H9 (cell line): ENCODE measurements at regions not wholly inside any gene's neighbourhood (a gene's known extent, or its start where the extent isn't known, plus 50 kb on each side); places are given as distances from the start of the nearest gene placed in this dataset.

Source experiments
- DNase-seq: peaks from one replicate; pipeline ENCODE4 v3.0.0-alpha.2; 2017
- H2AFZ ChIP-seq: one replicate; pipeline ENCODE4 v1.6.1; 2013; ENCODE audit warnings: mild to moderate bottlenecking, low read length, control low read depth, moderate library complexity
- H2AK5ac ChIP-seq: 2 replicates; pipeline ENCODE4 v1.6.1; 2013; ENCODE audit warnings: low read length, control low read depth, mixed read lengths; ENCODE audit not compliant: insufficient read length
- H2BK120ac ChIP-seq: one replicate; pipeline ENCODE4 v1.6.1; 2013; ENCODE audit warnings: low read depth, mild to moderate bottlenecking, low read length, control low read depth, inconsistent platforms; ENCODE audit not compliant: poor library complexity, severe bottlenecking
- H2BK12ac ChIP-seq: 2 replicates; pipeline ENCODE4 v1.6.1; 2013; ENCODE audit warnings: low read length, control low read depth, mixed read lengths, low read depth; ENCODE audit not compliant: insufficient read length
- H2BK15ac ChIP-seq: 2 replicates; pipeline ENCODE4 v1.6.1; 2013; ENCODE audit warnings: low read depth, low read length, control low read depth
- H2BK20ac ChIP-seq: one replicate; pipeline ENCODE4 v1.6.1; 2013; ENCODE audit warnings: low read depth, mild to moderate bottlenecking, low read length, control low read depth, inconsistent platforms; ENCODE audit not compliant: poor library complexity, severe bottlenecking
- H2BK5ac ChIP-seq: 2 replicates; pipeline ENCODE4 v1.6.1; 2013; ENCODE audit warnings: low read length, control low read depth, mixed read lengths; ENCODE audit not compliant: insufficient read length
- H3K14ac ChIP-seq: 2 replicates; pipeline ENCODE4 v1.6.1; 2013; ENCODE audit warnings: low read length, control low read depth; ENCODE audit not compliant: insufficient read depth
- H3K18ac ChIP-seq: 2 replicates; pipeline ENCODE4 v1.6.1; 2013; ENCODE audit warnings: low read depth, mild to moderate bottlenecking, mixed read lengths, low read length, control low read depth; ENCODE audit not compliant: insufficient read length
- H3K23ac ChIP-seq: 2 replicates; pipeline ENCODE4 v1.6.1; 2013; ENCODE audit warnings: low read length, control low read depth, mixed read lengths, low read depth; ENCODE audit not compliant: insufficient read length
- H3K23me2 ChIP-seq: 2 replicates; pipeline ENCODE4 v1.6.1; 2013; ENCODE audit warnings: low read depth, mild to moderate bottlenecking, mixed read lengths, low read length, control low read depth; ENCODE audit not compliant: insufficient read length, poor library complexity, severe bottlenecking
- H3K27ac ChIP-seq: 2 replicates; pipeline ENCODE4 v1.5.1; 2013; ENCODE audit warnings: low read length, control low read depth, mixed read lengths, low read depth; ENCODE audit not compliant: insufficient read length
- H3K27me3 ChIP-seq: 2 replicates; pipeline ENCODE4 v1.6.1; 2013; ENCODE audit warnings: low read length, control low read depth, inconsistent platforms; ENCODE audit not compliant: insufficient read depth
- H3K4ac ChIP-seq: 2 replicates; pipeline ENCODE4 v1.6.1; 2013; ENCODE audit warnings: low read depth, mild to moderate bottlenecking, control low read depth, inconsistent platforms, low read length, moderate library complexity
- H3K4me1 ChIP-seq: 2 replicates; pipeline ENCODE4 v1.6.1; 2013; ENCODE audit warnings: low read length, control low read depth, inconsistent platforms; ENCODE audit not compliant: insufficient read depth
- H3K4me2 ChIP-seq: 2 replicates; pipeline ENCODE4 v1.6.1; 2013; ENCODE audit warnings: low read length, control low read depth, mixed read lengths; ENCODE audit not compliant: insufficient read length, insufficient read depth
- H3K56ac ChIP-seq: 2 replicates; pipeline ENCODE4 v1.6.1; 2013; ENCODE audit warnings: low read depth, mild to moderate bottlenecking, mixed read lengths, low read length, control low read depth; ENCODE audit not compliant: insufficient read length
- H3K79me1 ChIP-seq: 2 replicates; pipeline ENCODE4 v1.6.1; 2013; ENCODE audit warnings: low read depth, mild to moderate bottlenecking, moderate library complexity, low read length, control low read depth, inconsistent platforms; ENCODE audit not compliant: insufficient read depth, poor library complexity, severe bottlenecking
- H3K79me2 ChIP-seq: 2 replicates; pipeline ENCODE4 v1.6.1; 2013; ENCODE audit warnings: low read length, control low read depth, inconsistent platforms; ENCODE audit not compliant: insufficient read depth
- H3K9ac ChIP-seq: 2 replicates; pipeline ENCODE4 v1.6.1; 2013; ENCODE audit warnings: low read length, control low read depth, mixed read lengths; ENCODE audit not compliant: insufficient read length; ENCODE audit errors: extremely low read depth
- H3K9me3 ChIP-seq: one replicate; pipeline ENCODE4 v1.6.1; 2013; ENCODE audit warnings: low read depth, low read length, inconsistent platforms; ENCODE audit not compliant: control insufficient read depth
- H3T11ph ChIP-seq: one replicate; pipeline ENCODE4 v1.6.1; 2013; ENCODE audit warnings: mild to moderate bottlenecking, low read length, control low read depth, inconsistent platforms
- H4K20me1 ChIP-seq: one replicate; pipeline ENCODE4 v1.6.1; 2013; ENCODE audit not compliant: control insufficient read depth, insufficient read length, insufficient read depth
- H4K5ac ChIP-seq: 2 replicates; pipeline ENCODE4 v1.6.1; 2013; ENCODE audit warnings: low read depth, mild to moderate bottlenecking, mixed read lengths, low read length, control low read depth; ENCODE audit not compliant: insufficient read length
- H4K8ac ChIP-seq: replicated peaks from 2 replicates; pipeline ENCODE4 v1.6.1; 2013; ENCODE audit warnings: low read length, control low read depth, mixed read lengths, low read depth; ENCODE audit not compliant: insufficient read length
- H4K91ac ChIP-seq: 2 replicates; pipeline ENCODE4 v1.6.1; 2013; ENCODE audit warnings: low read depth, mild to moderate bottlenecking, moderate library complexity, mixed read lengths, low read length, control low read depth; ENCODE audit not compliant: insufficient read length
- H3K27ac Mint-ChIP-seq, 3 experiments: 2 replicates in 2 of 3; 3 replicates in 1 of 3; pipeline ENCODE4 v1.8.0; 2020 to 2021; ENCODE audit warnings: mixed read lengths in 3 of 3, mild to moderate bottlenecking in 1 of 3, moderate library complexity in 1 of 3
- H3K27me3 Mint-ChIP-seq: 2 replicates; pipeline ENCODE4 v1.8.0; 2021; ENCODE audit warnings: low read depth, mild to moderate bottlenecking, moderate library complexity, mixed read lengths
- H3K36me3 Mint-ChIP-seq, 3 experiments: 2 replicates in 2 of 3; 3 replicates in 1 of 3; pipeline ENCODE4 v1.8.0; 2020 to 2021; ENCODE audit warnings: low read depth in 3 of 3, mixed read lengths in 3 of 3; ENCODE audit not compliant: insufficient read depth in 1 of 3
- H3K4me1 Mint-ChIP-seq, 2 experiments: 2 replicates each; pipeline ENCODE4 v1.8.0; 2020; ENCODE audit warnings: mixed read lengths in 2 of 2
- H3K4me3 Mint-ChIP-seq, 2 experiments: 2 replicates in 1 of 2; 3 replicates in 1 of 2; pipeline ENCODE4 v1.8.0; 2020 to 2021; ENCODE audit warnings: mild to moderate bottlenecking in 2 of 2, mixed read lengths in 2 of 2, moderate library complexity in 1 of 2
- H3K9me3 Mint-ChIP-seq, 2 experiments: 2 replicates in 1 of 2; 3 replicates in 1 of 2; pipeline ENCODE4 v1.8.0; 2020; ENCODE audit warnings: mild to moderate bottlenecking in 2 of 2, mixed read lengths in 2 of 2, moderate library complexity in 1 of 2
- CTCF ChIP-seq: fragments of 200-600 bp; sonication (generic); conservative IDR thresholded peaks from 3 replicates; pipeline ENCODE4 v1.8.0; 2021; ENCODE audit warnings: antibody characterized with exemption, mild to moderate bottlenecking

GRCh38 chr6:81476881-81477280 lies 275.6 kb downstream of the TENT5A start:
- H2BK20ac ChIP-seq, result no peak overlapping the region
- no peak overlapping the region for H2AFZ ChIP-seq
- no peak overlapping the region for H3K9ac ChIP-seq
- no peaks in the 10 kb centered on the region for H3K27me3 ChIP-seq
- H2AK5ac ChIP-seq, result no peak overlapping the region
- no peak overlapping the region for H3K14ac ChIP-seq
- no peak overlapping the region for H2BK12ac ChIP-seq
- no peak for TF ChIP-seq CTCF
- H3K27ac ChIP-seq, result no peak overlapping the region
- no peaks in the 10 kb centered on the region for H3K23me2 ChIP-seq
- Mint-ChIP-seq H3K27ac (no peak overlapping the region), H3K36me3 (no peaks in the 10 kb centered on the region), H3K4me3 (no peak overlapping the region), H3K4me1 (no peaks in the 10 kb centered on the region), H3K27me3 (no peaks in the 10 kb centered on the region), H3K9me3 (no peaks in the 10 kb centered on the region)
- no peak overlapping the region for H2BK5ac ChIP-seq
- no peak overlapping the region for H3T11ph ChIP-seq
- no peak overlapping the region for H3K4me2 ChIP-seq
- H3K4me1 ChIP-seq, result no peaks in the 10 kb centered on the region
- H3K56ac ChIP-seq, result no peak overlapping the region
- no peaks in the 10 kb centered on the region for H3K79me2 ChIP-seq
- no peak for DNase-seq
- H4K8ac ChIP-seq, result no peak overlapping the region
- no peak overlapping the region for H3K4ac ChIP-seq
- H3K18ac ChIP-seq, result no peak overlapping the region
- no peak overlapping the region for H3K23ac ChIP-seq
- H4K91ac ChIP-seq, result no peak overlapping the region
- no peak overlapping the region for H2BK15ac ChIP-seq
- H3K9me3 ChIP-seq, result no peaks in the 10 kb centered on the region
- no peaks in the 10 kb centered on the region for H4K20me1 ChIP-seq
- H2BK120ac ChIP-seq, result no peak overlapping the region
- no peak overlapping the region for H4K5ac ChIP-seq
- H3K79me1 ChIP-seq, result no peaks in the 10 kb centered on the region
